ENCODE measurements at regions not wholly inside any gene's neighbourhood (a gene's known extent, or its start where the extent isn't known, plus 50 kb on each side); places are given as distances from the start of the nearest gene placed in this dataset.
A peak's percentile ranks its signal among the peaks of the same experiment; 100 is the strongest.

DNA sequence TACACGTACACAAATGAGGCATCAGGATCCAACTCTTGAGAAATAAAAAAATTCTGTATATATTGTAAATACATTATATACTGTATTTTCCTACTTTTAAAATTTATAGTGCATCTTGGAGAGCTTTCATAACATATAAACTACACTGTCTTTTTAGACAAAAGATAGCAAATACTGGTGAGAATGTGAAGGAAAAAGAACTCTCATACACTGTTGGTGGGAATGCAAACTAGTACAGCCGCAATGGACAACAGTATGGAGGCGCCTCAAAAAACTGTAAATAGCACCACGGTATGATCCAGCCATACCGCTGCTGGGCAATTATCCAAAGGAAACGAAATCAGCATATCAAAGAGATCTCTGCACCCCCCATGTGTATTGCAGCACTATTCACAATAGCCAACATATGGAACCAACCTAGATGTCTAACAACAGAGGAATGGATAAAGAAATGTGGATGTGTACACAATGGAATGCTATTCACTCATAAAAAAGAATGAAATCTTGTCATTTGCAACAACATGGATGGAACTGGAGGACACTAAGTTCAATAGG lies 292.4 kb downstream of the EFNB2 start:
- H3K4me3 ChIP-seq (ENCODE audit: low read depth, low read length), result no peak overlapping the region
- DNase-seq (ENCODE audit: low read depth), result no peak
- TF ChIP-seq, protein P1, sequence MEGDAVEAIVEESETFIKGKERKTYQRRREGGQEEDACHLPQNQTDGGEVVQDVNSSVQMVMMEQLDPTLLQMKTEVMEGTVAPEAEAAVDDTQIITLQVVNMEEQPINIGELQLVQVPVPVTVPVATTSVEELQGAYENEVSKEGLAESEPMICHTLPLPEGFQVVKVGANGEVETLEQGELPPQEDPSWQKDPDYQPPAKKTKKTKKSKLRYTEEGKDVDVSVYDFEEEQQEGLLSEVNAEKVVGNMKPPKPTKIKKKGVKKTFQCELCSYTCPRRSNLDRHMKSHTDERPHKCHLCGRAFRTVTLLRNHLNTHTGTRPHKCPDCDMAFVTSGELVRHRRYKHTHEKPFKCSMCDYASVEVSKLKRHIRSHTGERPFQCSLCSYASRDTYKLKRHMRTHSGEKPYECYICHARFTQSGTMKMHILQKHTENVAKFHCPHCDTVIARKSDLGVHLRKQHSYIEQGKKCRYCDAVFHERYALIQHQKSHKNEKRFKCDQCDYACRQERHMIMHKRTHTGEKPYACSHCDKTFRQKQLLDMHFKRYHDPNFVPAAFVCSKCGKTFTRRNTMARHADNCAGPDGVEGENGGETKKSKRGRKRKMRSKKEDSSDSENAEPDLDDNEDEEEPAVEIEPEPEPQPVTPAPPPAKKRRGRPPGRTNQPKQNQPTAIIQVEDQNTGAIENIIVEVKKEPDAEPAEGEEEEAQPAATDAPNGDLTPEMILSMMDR (IDR thresholded peaks at IDR 0.05; ENCODE audit: control insufficient read depth, extremely low read depth, insufficient read depth), result no peak

GRCh38 chr13:106241974-106242953 lies 293.2 kb downstream of the EFNB2 start:
- DNase-seq (ENCODE audit: low read depth), result no peak
- H3K4me3 ChIP-seq (ENCODE audit: low read depth, low read length), result no peak overlapping the region
- TF ChIP-seq, protein P1 (IDR thresholded peaks at IDR 0.05; ENCODE audit: control insufficient read depth, extremely low read depth, insufficient read depth), result no peak

- no peak overlapping the region for H3K4me3 ChIP-seq (ENCODE audit: low read depth, low read length)
- TF ChIP-seq, protein P1 (IDR thresholded peaks at IDR 0.05; ENCODE audit: control insufficient read depth, extremely low read depth, insufficient read depth), result no peak
- no peak for DNase-seq (ENCODE audit: low read depth)
Measured at GRCh38 chr13:106238690-106239089, 296.8 kb downstream of the EFNB2 start.

DNA sequence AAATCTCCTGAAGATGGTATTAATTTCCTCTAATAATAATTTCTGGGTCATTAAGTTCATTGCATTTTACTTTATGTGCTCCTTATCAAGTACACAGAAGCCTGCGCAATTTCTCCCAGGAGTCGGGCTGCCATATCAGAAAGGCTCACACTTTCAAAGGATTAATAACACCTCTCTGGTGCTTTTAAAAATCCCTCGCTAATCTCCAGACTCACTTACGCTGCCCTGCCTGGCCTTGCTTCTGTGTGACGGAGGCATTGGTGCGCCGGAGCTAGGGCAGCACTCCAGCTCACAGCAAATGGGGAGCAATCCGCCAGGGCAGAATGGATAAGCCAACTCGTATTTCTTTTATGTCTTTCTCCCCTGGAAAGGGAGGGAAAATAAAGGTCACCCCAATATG lies 300.8 kb downstream of the EFNB2 start:
- TF ChIP-seq, protein P1 (IDR thresholded peaks at IDR 0.05; ENCODE audit: control insufficient read depth, extremely low read depth, insufficient read depth), result no peak
- no peak overlapping the region for H3K4me3 ChIP-seq (ENCODE audit: low read depth, low read length)
- DNase-seq (ENCODE audit: low read depth), result no peak

DNA sequence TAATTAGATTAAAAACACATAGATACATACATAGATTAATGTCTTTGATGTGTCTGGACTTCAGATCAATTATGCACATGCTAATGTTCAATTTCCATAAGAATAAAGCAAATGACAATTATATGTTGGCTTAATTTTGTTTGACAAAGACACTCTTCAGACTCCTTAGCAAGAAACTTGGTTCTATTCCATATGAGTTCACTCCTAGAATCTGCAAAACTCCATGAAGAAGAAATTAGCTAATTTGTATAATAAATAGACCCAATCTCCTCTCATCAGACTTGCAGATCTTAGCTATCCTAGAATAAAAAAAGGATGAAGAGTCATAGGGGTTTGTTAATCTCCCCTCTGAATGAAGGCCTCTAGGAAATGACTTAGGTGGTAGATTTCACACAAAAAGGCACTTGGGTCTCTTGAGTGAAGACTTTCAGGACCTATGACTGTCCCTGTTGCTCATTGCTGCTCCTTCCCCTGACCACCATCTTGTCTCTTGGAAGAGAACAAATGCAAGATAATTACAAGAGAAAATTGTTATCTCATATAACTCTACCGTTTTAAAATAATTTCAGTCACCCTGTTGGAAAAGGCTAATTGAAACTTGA lies 302.2 kb downstream of the EFNB2 start:
- H3K4me3 ChIP-seq (ENCODE audit: low read depth, low read length), result no peak overlapping the region
- DNase-seq (ENCODE audit: low read depth), result no peak
- TF ChIP-seq, protein P1 (IDR thresholded peaks at IDR 0.05; ENCODE audit: control insufficient read depth, extremely low read depth, insufficient read depth), result no peak

DNA sequence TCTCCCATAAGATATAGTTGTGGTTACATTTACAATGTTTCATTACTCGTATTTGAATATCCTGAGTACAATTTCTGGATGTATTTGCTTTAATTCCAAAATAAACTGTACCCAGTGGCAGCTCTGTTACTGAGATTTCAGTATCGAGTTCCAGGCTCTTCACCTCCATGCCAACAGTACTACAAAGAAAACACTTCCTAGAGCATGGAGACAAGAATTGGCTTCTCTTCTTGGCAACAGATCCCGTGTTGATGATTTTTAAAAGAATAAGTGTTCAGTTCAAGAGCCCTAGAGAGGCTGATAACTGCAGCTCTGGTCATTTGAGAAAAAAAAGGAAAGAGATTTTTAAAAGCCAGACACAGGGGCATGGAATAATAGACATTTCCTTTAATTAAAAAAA lies 302.8 kb downstream of the EFNB2 start:
- TF ChIP-seq, protein P1 (IDR thresholded peaks at IDR 0.05; ENCODE audit: control insufficient read depth, extremely low read depth, insufficient read depth), result no peak
- DNase-seq (ENCODE audit: low read depth), result peak; percentile 58
- no peak overlapping the region for H3K4me3 ChIP-seq (ENCODE audit: low read depth, low read length)

All from LNCaP clone FGC (cell line).